Activated CD4-positive, alpha-beta T cell treated with anti-CD3 and anti-CD28 coated beads, Interleukin-2, amount 10 ng/mL, durations not matched to agents 24 days and 14 days (primary cell): ENCODE measurements at regions not wholly inside any gene's neighbourhood (a gene's known extent, or its start where the extent isn't known, plus 50 kb on each side); places are given as distances from the start of the nearest gene placed in this dataset.

Source experiments
- DNase-seq: peaks from one replicate; pipeline ENCODE4 v3.0.0; 2022
- H3K27ac Mint-ChIP-seq: one replicate; pipeline ENCODE4 v1.8.0; 2022; ENCODE audit warnings: mild to moderate bottlenecking, mixed read lengths
- H3K27me3 Mint-ChIP-seq: one replicate; pipeline ENCODE4 v1.8.0; 2022; ENCODE audit warnings: mixed read lengths
- H3K36me3 Mint-ChIP-seq: one replicate; pipeline ENCODE4 v1.8.0; 2022; ENCODE audit warnings: low read depth, mild to moderate bottlenecking, mixed read lengths
- H3K4me1 Mint-ChIP-seq: one replicate; pipeline ENCODE4 v1.8.0; 2021; ENCODE audit warnings: mixed read lengths
- H3K4me3 Mint-ChIP-seq: one replicate; pipeline ENCODE4 v1.8.0; 2022; ENCODE audit warnings: mild to moderate bottlenecking, moderate library complexity, mixed read lengths
- H3K9me3 Mint-ChIP-seq: one replicate; pipeline ENCODE4 v1.8.0; 2021; ENCODE audit warnings: mixed read lengths
- intact Hi-C: fragments of 100-400 bp; cut with micrococcal nuclease; formaldehyde crosslinking; loops from one replicate; pipeline ENCODE4 v1.15.1; 2023

DNA sequence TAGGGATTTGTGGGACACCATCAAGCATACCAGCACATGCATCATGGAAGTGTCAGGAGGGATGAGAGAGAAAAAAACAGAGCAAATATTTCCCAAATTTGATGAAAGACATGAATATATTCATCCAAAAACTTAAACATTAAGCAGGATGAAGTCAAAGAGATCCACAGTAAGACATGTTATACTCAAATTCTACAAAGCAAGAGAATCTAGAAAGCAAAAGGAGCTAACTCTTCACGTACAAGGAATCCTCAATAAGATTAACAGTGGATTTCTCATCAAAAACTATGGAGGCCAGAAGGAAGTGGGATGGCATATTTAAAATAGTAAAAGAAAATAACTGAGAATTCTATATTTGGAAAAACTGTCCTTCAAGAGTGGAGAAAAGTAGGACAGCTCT, 374.8 kb downstream of the ZFHX3 start:
- no peak overlapping the region for H3K27ac Mint-ChIP-seq
- no peak overlapping the region for H3K4me3 Mint-ChIP-seq
- peaks cover 2% of the 10 kb centered on the region for H3K36me3 Mint-ChIP-seq
- H3K9me3 Mint-ChIP-seq = peaks cover 25% of the 10 kb centered on the region
- peaks cover 1% of the 10 kb centered on the region for H3K27me3 Mint-ChIP-seq
- no peaks in the 10 kb centered on the region for H3K4me1 Mint-ChIP-seq
- DNase-seq = no peak
- intact Hi-C loops = no loop called here

DNA sequence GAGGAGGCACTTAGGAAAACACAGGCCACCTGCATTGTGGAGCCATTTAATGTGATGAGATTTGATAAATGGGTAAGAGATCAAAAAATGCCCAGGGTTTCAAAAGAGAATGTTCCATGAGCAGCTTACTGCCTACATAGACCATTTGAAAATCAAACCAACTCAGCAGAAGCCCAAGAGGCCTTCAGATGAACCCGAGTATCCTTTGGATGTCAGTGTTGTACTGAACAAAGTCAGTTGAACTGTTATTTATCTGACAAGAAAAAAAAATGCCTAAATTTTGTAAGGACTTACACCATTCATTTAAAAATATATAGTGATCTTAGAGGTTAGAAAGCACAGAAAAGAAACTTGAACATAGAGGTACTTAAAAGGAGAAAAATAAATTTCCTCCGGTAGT, 381.7 kb downstream of the ZFHX3 start:
- peaks cover 16% of the 10 kb centered on the region for H3K9me3 Mint-ChIP-seq
- H3K27ac Mint-ChIP-seq = no peak overlapping the region
- H3K27me3 Mint-ChIP-seq = peaks cover 5% of the 10 kb centered on the region
- H3K4me1 Mint-ChIP-seq = peaks cover 13% of the 10 kb centered on the region
- H3K4me3 Mint-ChIP-seq = no peak overlapping the region
- H3K36me3 Mint-ChIP-seq = peaks cover 2% of the 10 kb centered on the region
- no peak for DNase-seq
- intact Hi-C loops = loop anchor here (10.0 kb wide), 1 partner anchor 389 kb away; no protein-coding TSS in a partner anchor

DNA sequence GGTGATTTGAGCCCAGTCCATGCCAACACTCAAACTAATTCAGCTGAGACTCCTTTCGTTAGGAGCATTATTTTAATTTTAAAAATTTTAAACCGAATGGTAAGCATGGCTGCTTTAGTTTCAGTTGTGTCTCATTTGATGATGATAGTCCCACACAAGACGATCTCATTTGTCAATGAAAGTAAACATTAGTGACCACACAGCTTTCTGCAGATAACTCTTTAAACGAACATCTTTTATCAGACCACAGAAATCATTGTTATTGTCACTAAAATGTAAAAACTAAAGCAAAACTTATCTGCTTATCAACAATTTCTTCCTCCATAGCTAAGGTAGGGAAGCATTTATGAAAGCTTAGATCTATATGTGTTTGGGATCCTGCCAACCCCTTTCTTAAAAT, 382.2 kb downstream of the ZFHX3 start:
- no peak for DNase-seq
- peaks cover 5% of the 10 kb centered on the region for H3K27me3 Mint-ChIP-seq
- H3K36me3 Mint-ChIP-seq = no peaks in the 10 kb centered on the region
- H3K27ac Mint-ChIP-seq = peak overlapping the region; percentile 98
- peaks cover 13% of the 10 kb centered on the region for H3K4me1 Mint-ChIP-seq
- peaks cover 12% of the 10 kb centered on the region for H3K9me3 Mint-ChIP-seq
- intact Hi-C loops = loop anchor here (2.0 to 10.0 kb wide), 2 partner anchors 191 to 389 kb away; no protein-coding TSS in a partner anchor
- H3K4me3 Mint-ChIP-seq = peak overlapping the region; percentile 100

DNA sequence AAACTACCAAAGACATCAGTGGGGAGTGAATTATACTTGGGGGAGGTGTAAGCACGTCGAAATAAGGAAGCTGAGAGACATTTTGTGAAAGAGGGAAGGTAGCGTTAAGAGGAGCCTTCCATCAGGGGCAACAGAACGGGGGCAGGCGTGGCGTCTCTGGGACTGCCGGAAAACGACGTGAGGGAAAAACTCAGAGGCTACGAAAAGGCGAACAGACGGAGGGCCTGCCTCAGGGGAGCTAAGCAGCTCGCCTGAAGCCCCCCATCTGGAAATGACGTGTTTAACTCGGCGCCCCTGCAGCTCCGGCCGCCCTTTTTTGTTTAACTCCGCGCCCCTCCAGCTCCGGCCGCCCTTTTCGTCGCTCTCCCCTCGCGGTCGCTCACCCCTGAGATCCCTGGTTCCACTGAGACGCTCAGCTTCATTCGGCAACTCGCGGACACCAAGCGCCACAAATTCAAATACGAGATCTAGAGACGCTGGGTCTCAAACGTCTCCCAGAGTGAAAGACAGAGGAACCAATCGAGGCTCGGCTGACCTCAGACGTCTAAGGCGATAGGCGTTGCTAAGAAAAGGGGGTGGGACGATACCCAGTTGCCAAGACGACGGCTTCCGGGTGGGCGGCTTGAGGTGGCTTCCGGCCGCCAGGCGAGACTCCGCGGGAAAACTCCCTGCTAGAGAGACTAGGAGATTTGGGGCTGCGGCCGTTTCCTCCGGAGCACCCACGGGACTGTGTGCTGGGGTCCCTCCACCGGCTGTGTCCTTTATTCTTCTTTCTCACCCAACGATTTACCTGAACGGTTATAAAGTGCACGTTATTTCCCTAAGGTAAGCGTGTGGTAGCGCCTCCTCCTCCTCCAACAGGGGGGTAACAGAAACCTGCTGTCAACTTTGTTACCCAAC, 383.2 kb downstream of the ZFHX3 start:
- peaks cover 9% of the 10 kb centered on the region for H3K9me3 Mint-ChIP-seq
- intact Hi-C loops = loop anchor here (2.0 to 10.0 kb wide), 4 partner anchors 123 to 572 kb away; partner anchors contain the start of genes DHX38 and TXNL4B
- DNase-seq = peak; percentile 98
- peaks cover 4% of the 10 kb centered on the region for H3K27me3 Mint-ChIP-seq
- H3K4me3 Mint-ChIP-seq = peak overlapping the region; percentile 100
- peak overlapping the region; percentile 98 for H3K27ac Mint-ChIP-seq
- H3K36me3 Mint-ChIP-seq = no peaks in the 10 kb centered on the region
- peaks cover 13% of the 10 kb centered on the region for H3K4me1 Mint-ChIP-seq

DNA sequence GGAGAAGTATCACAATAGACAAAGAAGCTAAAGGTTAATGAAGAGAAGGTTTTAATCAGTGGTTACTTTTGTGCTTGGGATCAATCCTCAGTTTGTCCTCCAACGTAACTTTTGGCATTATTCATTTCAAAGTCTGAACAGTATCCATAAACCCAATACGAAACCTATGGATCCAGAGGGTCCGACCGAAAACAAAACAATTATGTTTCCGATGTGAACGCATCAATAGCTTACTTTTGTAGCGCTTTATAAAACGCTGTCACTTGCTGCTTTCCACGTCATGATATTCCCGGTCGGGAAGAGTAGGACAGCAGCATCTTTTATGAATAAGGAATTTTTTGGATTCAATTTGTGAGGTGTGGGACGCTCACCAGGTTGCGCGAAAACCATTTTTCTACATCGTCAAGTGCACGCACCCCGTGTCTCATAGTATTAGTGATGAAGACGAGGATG, 383.8 kb downstream of the ZFHX3 start:
- Mint-ChIP-seq H3K4me3 (peak overlapping the region; percentile 100), H3K36me3 (no peaks in the 10 kb centered on the region)
- intact Hi-C loops = loop anchor here (2.0 to 10.0 kb wide), 4 partner anchors 123 to 572 kb away; partner anchors contain the start of genes DHX38 and TXNL4B

DNA sequence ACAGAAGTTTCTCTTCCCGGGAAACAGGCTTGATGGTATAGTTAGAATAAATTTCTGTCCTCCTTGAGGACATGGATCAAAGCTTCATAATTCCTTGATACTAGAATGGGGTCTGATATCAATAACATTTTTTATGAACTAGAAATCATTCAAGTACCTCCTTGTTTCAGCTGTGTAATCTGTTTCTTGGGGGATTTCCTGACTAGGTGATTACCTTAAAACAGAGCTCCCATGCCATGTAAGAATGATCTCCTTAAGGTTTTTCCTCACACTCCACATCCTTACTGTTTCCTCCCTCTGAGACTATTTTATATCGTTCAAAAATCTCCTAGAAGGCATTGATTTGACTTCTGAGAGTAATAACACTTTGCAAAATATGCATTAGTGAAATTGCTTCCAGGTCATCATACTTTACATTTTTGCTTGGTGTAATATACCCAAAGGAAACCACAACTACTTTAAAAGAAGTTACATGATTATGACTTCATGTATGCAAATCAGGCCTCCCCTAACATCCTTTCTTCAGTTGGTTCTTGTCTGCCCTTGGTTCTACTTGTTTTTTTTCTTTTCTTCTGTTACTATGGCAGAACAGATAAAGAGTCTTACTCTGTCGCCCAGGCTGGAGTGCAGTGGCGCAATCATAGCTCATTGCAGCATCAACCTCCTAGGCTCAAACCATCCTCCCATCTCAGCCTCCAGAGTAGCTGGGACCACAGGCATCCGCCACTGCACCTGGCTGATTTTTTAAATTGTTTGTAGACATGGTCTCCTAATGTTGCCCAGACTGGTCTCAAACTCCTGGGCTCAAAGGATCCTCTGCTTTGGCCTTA, 388.8 kb downstream of the ZFHX3 start:
- intact Hi-C loops = no loop called here
- peaks cover 4% of the 10 kb centered on the region for H3K27me3 Mint-ChIP-seq

More for the DNA sequence above, 383.8 kb downstream of the ZFHX3 start:
- H3K27me3 Mint-ChIP-seq = peaks cover 4% of the 10 kb centered on the region
- DNase-seq = no peak
- peaks cover 7% of the 10 kb centered on the region for H3K9me3 Mint-ChIP-seq
- H3K27ac Mint-ChIP-seq = peak overlapping the region; percentile 98
- H3K4me1 Mint-ChIP-seq = peaks cover 17% of the 10 kb centered on the region

DNA sequence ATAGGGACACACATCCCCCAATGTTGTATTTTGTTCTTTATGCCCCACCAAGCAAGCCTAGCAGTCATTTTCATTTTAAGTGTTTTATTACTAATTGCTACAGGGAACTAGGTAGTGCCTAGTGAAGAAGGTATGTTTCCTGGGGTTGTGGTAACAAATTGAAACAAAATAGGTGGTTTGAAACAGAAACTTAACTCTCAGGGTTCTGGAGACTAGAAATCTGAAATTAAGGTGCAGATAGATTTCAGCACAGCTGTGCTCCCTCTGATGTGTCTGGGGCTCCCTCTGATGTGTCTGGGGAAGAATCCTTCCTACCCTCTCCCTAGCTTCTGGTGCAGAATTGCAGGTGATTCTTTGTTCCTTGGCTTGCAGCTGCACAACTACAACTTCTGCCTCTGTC, 390.1 kb downstream of the ZFHX3 start:
- no peak overlapping the region for H3K27ac Mint-ChIP-seq
- DNase-seq = no peak
- H3K4me1 Mint-ChIP-seq = peaks cover 22% of the 10 kb centered on the region
- H3K36me3 Mint-ChIP-seq = peaks cover 1% of the 10 kb centered on the region
- intact Hi-C loops = no loop called here
- peaks cover 2% of the 10 kb centered on the region for H3K9me3 Mint-ChIP-seq
- no peak overlapping the region for H3K4me3 Mint-ChIP-seq
- peaks cover 2% of the 10 kb centered on the region for H3K27me3 Mint-ChIP-seq

More for the DNA sequence above, 388.8 kb downstream of the ZFHX3 start:
- Mint-ChIP-seq H3K4me1 (peaks cover 27% of the 10 kb centered on the region), H3K27ac (no peak overlapping the region), H3K4me3 (no peak overlapping the region), H3K9me3 (no peaks in the 10 kb centered on the region), H3K36me3 (peaks cover 1% of the 10 kb centered on the region)
- DNase-seq = no peak

DNA sequence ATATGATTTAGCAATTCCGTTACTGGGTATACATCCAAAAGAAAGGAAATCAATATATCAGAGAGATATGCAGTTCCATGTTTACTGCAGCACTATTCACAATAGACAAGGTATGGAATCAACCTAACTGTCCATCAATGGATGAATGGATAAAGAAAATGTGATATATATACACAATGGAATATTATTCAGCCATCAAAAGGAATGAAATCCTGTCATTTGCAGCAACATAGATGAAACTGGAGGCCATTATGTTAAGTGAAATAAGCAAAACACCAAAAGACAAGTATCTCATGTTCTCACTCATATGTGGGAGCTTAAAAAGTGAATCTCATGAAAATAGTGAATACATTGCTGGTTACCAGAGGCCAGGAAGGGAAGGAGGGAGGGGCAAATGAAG, 390.8 kb downstream of the ZFHX3 start:
- Mint-ChIP-seq H3K4me3 (no peak overlapping the region), H3K36me3 (peaks cover 1% of the 10 kb centered on the region), H3K27me3 (no peaks in the 10 kb centered on the region), H3K27ac (no peak overlapping the region), H3K4me1 (peaks cover 19% of the 10 kb centered on the region), H3K9me3 (peaks cover 4% of the 10 kb centered on the region)
- DNase-seq = no peak
- intact Hi-C loops = no loop called here

DNA sequence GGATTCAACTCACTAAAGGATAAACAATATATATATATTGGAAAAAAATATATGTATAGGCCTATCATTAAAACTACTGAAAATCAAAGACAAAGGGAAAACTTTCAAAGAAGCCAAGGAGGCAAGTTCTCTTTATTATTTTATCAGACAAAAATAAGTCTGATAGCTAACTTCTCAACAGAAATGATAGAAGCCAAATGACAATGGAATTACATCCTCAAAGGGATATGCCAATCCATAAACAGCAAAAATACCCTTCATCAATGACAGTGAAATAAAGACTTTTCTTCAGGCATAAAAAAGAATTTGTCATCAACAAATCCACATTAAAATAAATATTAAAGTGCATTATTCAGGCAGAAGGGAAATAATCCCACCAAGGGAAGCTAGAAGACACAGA, 393.4 kb downstream of the ZFHX3 start:
- no peaks in the 10 kb centered on the region for H3K27me3 Mint-ChIP-seq
- H3K27ac Mint-ChIP-seq = no peak overlapping the region
- peaks cover 1% of the 10 kb centered on the region for H3K36me3 Mint-ChIP-seq
- H3K4me1 Mint-ChIP-seq = peaks cover 17% of the 10 kb centered on the region
- H3K4me3 Mint-ChIP-seq = no peak overlapping the region
- no peak for DNase-seq
- intact Hi-C loops = no loop called here
- peaks cover 4% of the 10 kb centered on the region for H3K9me3 Mint-ChIP-seq

DNA sequence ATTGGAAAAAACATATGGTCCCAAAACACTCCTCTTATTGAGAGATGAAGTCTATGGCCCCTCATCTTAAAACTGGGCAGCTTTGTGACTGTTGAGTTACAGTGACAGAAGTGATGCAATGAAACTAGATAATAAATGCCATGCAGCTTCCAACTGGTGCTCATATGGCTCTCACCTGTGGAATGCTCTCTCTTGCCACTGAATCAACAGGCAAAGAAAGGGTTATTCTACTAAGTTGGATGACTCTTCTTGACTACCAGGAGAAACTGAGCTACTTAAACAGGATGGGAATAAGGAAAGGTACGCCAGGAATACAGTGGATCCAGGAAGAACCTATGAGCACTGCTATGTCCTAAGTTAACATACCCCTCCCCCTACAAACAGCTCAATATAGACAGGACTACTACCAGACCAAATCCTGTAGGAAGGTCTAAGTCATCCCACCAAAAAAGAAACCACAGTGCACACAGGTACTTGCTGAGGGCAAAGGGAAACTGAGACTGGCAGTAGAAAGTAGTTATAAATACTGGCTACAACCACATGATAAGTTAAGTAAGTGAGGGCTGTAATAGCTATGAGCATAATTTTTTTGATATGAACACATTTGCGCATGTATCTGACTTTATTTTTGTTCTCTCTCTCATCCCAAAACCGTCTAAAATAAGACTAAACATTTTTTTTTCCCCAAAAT, 398.5 kb downstream of the ZFHX3 start:
- no peaks in the 10 kb centered on the region for H3K27me3 Mint-ChIP-seq
- H3K36me3 Mint-ChIP-seq = no peaks in the 10 kb centered on the region
- DNase-seq = no peak
- no peak overlapping the region for H3K27ac Mint-ChIP-seq
- H3K4me3 Mint-ChIP-seq = no peak overlapping the region
- H3K4me1 Mint-ChIP-seq = no peaks in the 10 kb centered on the region
- intact Hi-C loops = no loop called here
- peaks cover 4% of the 10 kb centered on the region for H3K9me3 Mint-ChIP-seq

DNA sequence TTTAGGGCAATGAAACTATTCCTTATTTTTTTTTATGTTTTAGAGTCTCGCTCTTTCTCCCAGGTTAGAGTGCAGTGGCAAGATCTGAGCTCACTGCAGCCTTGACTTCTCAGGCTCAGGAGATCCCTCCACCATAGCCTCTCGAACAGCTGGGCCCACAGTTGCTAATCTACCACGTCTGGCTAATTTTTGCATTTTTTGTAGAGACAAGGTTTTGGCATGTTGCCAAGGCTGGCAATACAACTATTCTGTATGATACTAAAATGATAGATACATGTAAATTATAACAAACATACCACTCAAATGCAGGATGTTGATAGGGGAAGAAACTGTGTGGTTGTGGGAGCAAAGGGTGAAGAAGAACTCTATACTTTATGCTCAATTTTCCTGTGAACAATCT, 401.3 kb downstream of the ZFHX3 start:
- no peak overlapping the region for H3K27ac Mint-ChIP-seq
- no peaks in the 10 kb centered on the region for H3K27me3 Mint-ChIP-seq
- H3K4me3 Mint-ChIP-seq = no peak overlapping the region
- H3K4me1 Mint-ChIP-seq = no peaks in the 10 kb centered on the region
- DNase-seq = no peak
- intact Hi-C loops = no loop called here
- H3K9me3 Mint-ChIP-seq = peaks cover 4% of the 10 kb centered on the region
- no peaks in the 10 kb centered on the region for H3K36me3 Mint-ChIP-seq

DNA sequence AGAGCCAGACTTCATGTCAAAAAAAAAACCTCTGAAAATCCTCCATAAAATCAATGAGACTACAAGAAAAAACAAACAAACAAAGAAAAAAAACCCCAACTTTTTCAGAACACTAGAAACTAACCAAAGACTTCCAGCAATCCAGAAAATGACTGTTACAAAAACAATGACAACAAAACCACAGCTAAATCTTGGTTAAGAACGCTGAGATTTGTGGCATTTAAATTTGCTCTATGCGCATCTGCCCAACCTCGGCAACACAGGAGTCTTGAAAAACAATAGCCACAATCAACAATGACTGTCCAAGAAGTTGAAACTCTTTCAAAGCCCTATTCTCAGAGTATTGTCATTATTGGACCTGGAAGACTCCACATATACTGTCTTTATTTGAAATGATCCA, 402.4 kb downstream of the ZFHX3 start:
- intact Hi-C loops = no loop called here
- Mint-ChIP-seq H3K27ac (no peak overlapping the region), H3K4me3 (no peak overlapping the region), H3K27me3 (no peaks in the 10 kb centered on the region), H3K9me3 (peaks cover 4% of the 10 kb centered on the region), H3K4me1 (no peaks in the 10 kb centered on the region), H3K36me3 (no peaks in the 10 kb centered on the region)
- DNase-seq = no peak

DNA sequence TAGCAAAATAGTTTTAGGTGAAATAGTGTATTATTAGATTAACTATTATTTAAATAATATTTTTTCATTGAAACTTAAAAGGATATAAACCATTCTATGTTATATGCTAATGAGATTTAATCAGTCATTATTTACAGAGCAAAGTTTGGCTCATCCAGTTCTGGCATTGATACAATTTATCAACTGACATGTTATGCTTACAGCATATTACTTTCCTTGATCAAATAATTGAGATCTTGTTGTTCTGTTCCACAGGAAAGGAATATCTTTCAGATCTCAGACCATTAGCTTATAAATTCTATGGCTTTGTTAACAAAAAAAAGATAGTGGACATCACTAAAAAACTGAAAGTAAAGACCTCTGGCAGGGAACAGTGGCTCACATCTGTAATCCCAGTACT, 403.0 kb downstream of the ZFHX3 start:
- Mint-ChIP-seq H3K27ac (no peak overlapping the region), H3K36me3 (no peaks in the 10 kb centered on the region), H3K9me3 (peaks cover 4% of the 10 kb centered on the region), H3K4me3 (no peak overlapping the region), H3K27me3 (no peaks in the 10 kb centered on the region), H3K4me1 (no peaks in the 10 kb centered on the region)
- intact Hi-C loops = no loop called here
- DNase-seq = no peak
